Prostate gland (tissue), 2 donors: ENCODE measurements at regions not wholly inside any gene's neighbourhood (a gene's known extent, or its start where the extent isn't known, plus 50 kb on each side); places are given as distances from the start of the nearest gene placed in this dataset.
A peak's percentile ranks its signal among the peaks of the same experiment; 100 is the strongest.

Experiments
- DNase-seq: peaks from one replicate; pipeline ENCODE4 v3.0.0-alpha.2; 2019; ENCODE audit warnings: low spot score
- H3K27ac ChIP-seq, 2 donors: fragments of 200-600 bp; sonication (generic); 2 replicates each; pipeline ENCODE4 v1.5.1; 2017 to 2019
- H3K27me3 ChIP-seq: fragments of 200-600 bp; sonication (generic); replicated peaks from 2 replicates; pipeline ENCODE4 v1.5.1; 2019; ENCODE audit not compliant: insufficient read depth
- H3K36me3 ChIP-seq, 2 donors: fragments of 200-600 bp; sonication (generic); 1 replicate in 1 of 2; 2 replicates in 1 of 2; pipeline versions ENCODE4 v1.5.1 to v1.8.1; 2017 to 2019
- H3K4me1 ChIP-seq: fragments of 200-600 bp; sonication (generic); replicated peaks from 2 replicates; pipeline ENCODE4 v1.5.1; 2019
- H3K4me3 ChIP-seq, 2 donors: fragments of 200-600 bp; sonication (generic); 2 replicates each; pipeline ENCODE4 v1.5.1; 2017 to 2019
- H3K9me3 ChIP-seq: fragments of 200-600 bp; sonication (generic); 2 replicates; pipeline ENCODE4 v1.5.1; 2017
- CTCF ChIP-seq, 4 experiments: fragments of 200-600 bp in 2 of 4; fragments of 450-650 bp in 2 of 4; sonication (generic) in 2 of 4; IDR thresholded peaks; 1 replicate in 3 of 4; 2 replicates in 1 of 4; pipeline ENCODE4 v1.5.1; 2016 to 2019; ENCODE audit warnings: antibody characterized with exemption in 4 of 4, mild to moderate bottlenecking in 2 of 4, moderate library complexity in 2 of 4
- POLR2A ChIP-seq: fragments of 450-650 bp; IDR thresholded peaks from one replicate; pipeline ENCODE4 v1.6.1; 2016; ENCODE audit warnings: antibody characterized with exemption, mild to moderate bottlenecking
- POLR2AphosphoS5 ChIP-seq: sonication (generic); formaldehyde crosslinking; IDR thresholded peaks from one replicate; pipeline ENCODE4 v1.6.1; 2017; ENCODE audit warnings: antibody characterized with exemption
- WGBS: methylation state at CpG from one replicate; pipeline ENCODE4 v1.1.5; 2018; 5-methylcytosine and 5-hydroxymethylcytosine counted together
- intact Hi-C: fragments of 100-400 bp; cut with DNase I; formaldehyde crosslinking; loops from one replicate; pipeline ENCODE4 v1.14.2; 2022

- no peak for DNase-seq
- intact Hi-C loops, result loop anchor here (10.0 kb wide), 1 partner anchor 611 kb away; no protein-coding TSS in a partner anchor
- H3K4me1 ChIP-seq, result no peaks in the 10 kb centered on the region
- no peaks in the 10 kb centered on the region for H3K9me3 ChIP-seq
- no peak for TF ChIP-seq POLR2A
- no peak for TF ChIP-seq POLR2AphosphoS5
- TF ChIP-seq CTCF (IDR thresholded peaks at IDR 0.05), result peak in 3 of 4 experiments; percentile 38 to 43 (median 42)
- no peaks in the 10 kb centered on the region for H3K27me3 ChIP-seq
- H3K4me3 ChIP-seq, result no peak overlapping the region
- 50% methylated on average over 2 of the region's 2 CpGs for WGBS
- H3K27ac ChIP-seq, result no peak overlapping the region
- no peaks in the 10 kb centered on the region for H3K36me3 ChIP-seq
Observed at GRCh38 chr5:15995341-15996052, 184.1 kb downstream of the MARCHF11 start.

- H3K4me1 ChIP-seq, result no peaks in the 10 kb centered on the region
- TF ChIP-seq POLR2AphosphoS5 (no peak), POLR2A (no peak), CTCF (IDR thresholded peaks at IDR 0.05) (no peak)
- intact Hi-C loops, result loop anchor here (10.0 kb wide), 1 partner anchor 609 kb away; no protein-coding TSS in a partner anchor
- no peaks in the 10 kb centered on the region for H3K9me3 ChIP-seq
- DNase-seq, result no peak
- no peaks in the 10 kb centered on the region for H3K36me3 ChIP-seq
- H3K27me3 ChIP-seq, result no peaks in the 10 kb centered on the region
- no peak overlapping the region for H3K4me3 ChIP-seq
- H3K27ac ChIP-seq, result no peak overlapping the region
Observed at GRCh38 chr5:15993919-15994318, 185.7 kb downstream of the MARCHF11 start.

- Histone ChIP-seq H3K27me3 (no peaks in the 10 kb centered on the region), H3K9me3 (no peaks in the 10 kb centered on the region), H3K4me3 (no peak overlapping the region), H3K27ac (no peak overlapping the region), H3K36me3 (no peaks in the 10 kb centered on the region), H3K4me1 (no peaks in the 10 kb centered on the region)
- DNase-seq, result no peak
- no peak for TF ChIP-seq CTCF (IDR thresholded peaks at IDR 0.05)
- no peak for TF ChIP-seq POLR2AphosphoS5
- TF ChIP-seq POLR2A, result no peak
- 87% methylated on average over 2 of the region's 2 CpGs for WGBS
- intact Hi-C loops, result loop anchor here (10.0 kb wide), 1 partner anchor 609 kb away; no protein-coding TSS in a partner anchor
Observed at GRCh38 chr5:15993334-15993733, 186.3 kb downstream of the MARCHF11 start.

- no peak overlapping the region for H3K27ac ChIP-seq
- TF ChIP-seq CTCF (IDR thresholded peaks at IDR 0.05) (no peak), POLR2A (no peak), POLR2AphosphoS5 (no peak)
- H3K9me3 ChIP-seq, result no peaks in the 10 kb centered on the region
- no peaks in the 10 kb centered on the region for H3K36me3 ChIP-seq
- WGBS, result 78% methylated on average over 2 of the region's 2 CpGs
- intact Hi-C loops, result loop anchor here (10.0 kb wide), 1 partner anchor 608 kb away; no protein-coding TSS in a partner anchor
- no peaks in the 10 kb centered on the region for H3K4me1 ChIP-seq
- no peaks in the 10 kb centered on the region for H3K27me3 ChIP-seq
- no peak overlapping the region for H3K4me3 ChIP-seq
- no peak for DNase-seq
Observed at GRCh38 chr5:15992918-15993317, 186.7 kb downstream of the MARCHF11 start.

- Histone ChIP-seq H3K9me3 (no peaks in the 10 kb centered on the region), H3K4me1 (no peaks in the 10 kb centered on the region), H3K36me3 (no peaks in the 10 kb centered on the region), H3K27ac (no peak overlapping the region), H3K4me3 (no peak overlapping the region), H3K27me3 (no peaks in the 10 kb centered on the region)
- no peak for DNase-seq
- TF ChIP-seq POLR2A, result no peak
- TF ChIP-seq CTCF (IDR thresholded peaks at IDR 0.05), result no peak
- TF ChIP-seq POLR2AphosphoS5, result no peak
- intact Hi-C loops, result loop anchor here (10.0 kb wide), 1 partner anchor 607 kb away; no protein-coding TSS in a partner anchor
Observed at GRCh38 chr5:15991586-15991985, 188.0 kb downstream of the MARCHF11 start.
